NCI-H82 (cell line): ENCODE measurements at regions not wholly inside any gene's neighbourhood (a gene's known extent, or its start where the extent isn't known, plus 50 kb on each side); places are given as distances from the start of the nearest gene placed in this dataset.
"Not testable (repeated sequence)": the region's sequence is repeated elsewhere in the genome, so short reads cannot be mapped to it uniquely, and the experiment has no call there.

Experiments used
- DNase-seq: peaks from one replicate; lab custom pipeline; 2025; lab: John Stamatoyannopoulos, UW

GRCh38 chr16:5159537-5159936 is 61.9 kb upstream of the EEF2KMT start:
- DNase-seq = not testable (repeated sequence)

DNA sequence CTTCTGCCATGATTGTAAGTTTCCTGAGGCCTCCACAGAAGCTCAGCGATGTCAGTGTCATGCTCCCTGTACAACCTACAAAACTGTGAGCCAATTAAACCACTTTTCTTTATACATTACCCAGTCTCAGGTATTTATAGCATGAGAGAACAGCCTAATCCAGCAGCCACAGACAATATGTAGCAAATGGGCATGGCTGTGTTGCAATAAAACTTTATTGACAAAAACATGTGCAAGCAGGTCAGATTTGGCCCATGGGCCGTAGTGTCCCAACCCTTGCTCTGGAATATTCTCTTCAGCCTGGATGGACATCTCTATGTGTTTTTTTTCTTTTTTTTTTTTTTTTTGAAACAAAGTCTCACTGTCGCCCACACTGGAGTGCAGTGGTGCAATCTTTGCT is 60.9 kb upstream of the EEF2KMT start:
- no peak for DNase-seq

- DNase-seq = not testable (repeated sequence)
Observed at GRCh38 chr16:5156486-5156885, 58.9 kb upstream of the EEF2KMT start.

GRCh38 chr16:5154006-5154405 is 56.4 kb upstream of the EEF2KMT start:
- not testable (repeated sequence) for DNase-seq

GRCh38 chr16:5151409-5151808 is 53.8 kb upstream of the EEF2KMT start:
- DNase-seq = not testable (repeated sequence)
